ENCODE measurements at regions not wholly inside any gene's neighbourhood (a gene's known extent, or its start where the extent isn't known, plus 50 kb on each side); places are given as distances from the start of the nearest gene placed in this dataset.

DNA sequence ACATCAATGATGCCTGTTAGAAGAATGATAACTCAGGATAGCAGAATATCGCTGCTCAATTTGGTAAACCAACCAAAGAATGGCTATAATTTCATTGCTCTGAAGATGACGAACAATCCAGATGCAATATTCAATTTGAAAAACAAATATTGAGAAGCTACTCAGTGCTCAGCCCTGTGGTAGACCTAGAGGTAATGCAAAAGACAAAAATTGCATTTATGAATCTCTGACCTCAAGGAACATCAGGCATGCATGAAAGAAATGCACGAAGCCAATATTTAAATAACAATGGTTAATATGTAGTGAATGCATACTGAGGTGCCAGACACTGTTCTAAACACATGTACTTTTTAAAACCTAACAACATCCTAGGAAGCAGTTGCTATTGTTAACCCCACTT lies 298.6 kb upstream of the TMTC1 start:
- ATAC-seq (ENCODE audit: low read depth in 2 of 2), result no peak
- Mint-ChIP-seq H3K4me1 (no peaks in the 10 kb centered on the region), H3K27ac (no peak overlapping the region)

DNA sequence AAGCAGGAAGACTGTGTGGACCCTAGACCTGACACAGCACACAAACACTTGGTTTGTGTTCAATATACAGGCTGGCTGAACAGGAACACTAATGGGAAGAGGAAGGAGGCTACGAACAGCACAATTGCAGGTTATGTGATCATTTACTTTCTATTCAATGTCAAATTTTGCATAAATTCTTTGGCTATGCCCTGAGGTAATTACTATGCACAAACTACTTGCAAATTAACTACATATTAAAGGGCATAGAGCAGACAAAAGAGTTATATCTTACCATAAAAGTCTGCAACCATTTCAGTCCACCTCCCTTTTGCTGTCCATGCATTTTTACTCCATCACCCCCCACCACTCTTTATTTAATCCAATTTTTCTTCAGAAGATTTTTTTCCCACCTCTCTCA lies 291.2 kb upstream of the TMTC1 start:
- H3K27me3 Mint-ChIP-seq, result no peaks in the 10 kb centered on the region

More for the DNA sequence above, 298.6 kb upstream of the TMTC1 start:
- H3K4me3 Mint-ChIP-seq, result no peak overlapping the region
- no peaks in the 10 kb centered on the region for H3K27me3 Mint-ChIP-seq
- peaks cover 0 to 12% (median under 1%) of the 10 kb centered on the region in 7 donors for H3K9me3 Mint-ChIP-seq
- no peaks in the 10 kb centered on the region for H3K36me3 Mint-ChIP-seq
- no peak for DNase-seq

DNA sequence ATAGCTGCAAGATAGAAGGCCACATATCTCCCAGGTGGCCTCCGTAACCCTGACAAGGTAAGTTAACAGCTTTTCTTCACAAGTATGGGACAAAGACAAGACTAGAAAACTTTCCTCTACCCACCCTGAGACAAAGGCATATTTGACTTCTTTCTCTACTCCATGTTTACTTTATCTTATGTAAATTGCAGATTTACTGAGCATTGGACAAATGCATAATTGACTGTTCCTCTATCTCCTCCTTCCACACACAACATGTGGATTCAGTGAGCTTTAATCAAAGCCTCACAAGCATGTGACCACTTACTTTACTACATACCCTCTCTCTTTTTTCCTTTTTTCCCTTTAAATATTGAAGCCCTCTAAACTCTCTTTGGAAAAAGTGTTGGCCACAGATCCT lies 289.1 kb upstream of the TMTC1 start:
- H3K27ac Mint-ChIP-seq, result no peak overlapping the region
- no peak overlapping the region for H3K4me3 Mint-ChIP-seq
- H3K27me3 Mint-ChIP-seq, result no peaks in the 10 kb centered on the region
- H3K4me1 Mint-ChIP-seq, result no peaks in the 10 kb centered on the region
- H3K36me3 Mint-ChIP-seq, result no peaks in the 10 kb centered on the region
- DNase-seq, result no peak
- H3K9me3 Mint-ChIP-seq, result peaks cover 0 to 15% (median 3%) of the 10 kb centered on the region in 7 donors
- ATAC-seq (ENCODE audit: low read depth in 2 of 2), result no peak

More for the DNA sequence above, 291.2 kb upstream of the TMTC1 start:
- no peak overlapping the region for H3K27ac Mint-ChIP-seq
- H3K36me3 Mint-ChIP-seq, result no peaks in the 10 kb centered on the region
- H3K4me3 Mint-ChIP-seq, result no peak overlapping the region
- no peak for ATAC-seq (ENCODE audit: low read depth in 2 of 2)
- no peak for DNase-seq
- no peaks in the 10 kb centered on the region for H3K4me1 Mint-ChIP-seq
- H3K9me3 Mint-ChIP-seq, result peaks cover 0 to 8% (median 2%) of the 10 kb centered on the region in 7 donors

DNA sequence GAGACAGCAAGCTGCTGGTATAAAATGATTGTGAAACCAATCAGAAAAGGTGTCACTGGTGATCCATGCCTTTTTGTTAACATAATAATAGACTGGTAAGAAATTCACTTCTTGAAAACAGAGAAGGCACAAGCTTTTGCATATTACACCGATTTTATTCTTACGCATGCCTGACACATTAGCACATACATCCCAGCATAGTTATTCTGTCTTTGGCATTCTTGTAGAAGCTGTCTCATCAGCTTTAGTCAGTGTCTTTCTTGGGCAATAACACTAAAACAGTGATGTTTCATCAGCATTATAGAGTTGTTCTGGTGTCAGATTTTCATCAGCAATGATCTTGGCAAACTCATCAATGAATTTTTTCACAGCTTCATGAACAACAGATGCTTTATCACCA lies 283.4 kb upstream of the TMTC1 start:
- H3K4me1 Mint-ChIP-seq, result no peaks in the 10 kb centered on the region
- no peaks in the 10 kb centered on the region for H3K27me3 Mint-ChIP-seq
- no peak overlapping the region for H3K27ac Mint-ChIP-seq
- peaks cover 0 to 19% (median 4%) of the 10 kb centered on the region in 7 donors for H3K9me3 Mint-ChIP-seq
- ATAC-seq (ENCODE audit: low read depth in 2 of 2), result no peak
- no peak overlapping the region for H3K4me3 Mint-ChIP-seq
- no peak for DNase-seq
- H3K36me3 Mint-ChIP-seq, result no peaks in the 10 kb centered on the region

DNA sequence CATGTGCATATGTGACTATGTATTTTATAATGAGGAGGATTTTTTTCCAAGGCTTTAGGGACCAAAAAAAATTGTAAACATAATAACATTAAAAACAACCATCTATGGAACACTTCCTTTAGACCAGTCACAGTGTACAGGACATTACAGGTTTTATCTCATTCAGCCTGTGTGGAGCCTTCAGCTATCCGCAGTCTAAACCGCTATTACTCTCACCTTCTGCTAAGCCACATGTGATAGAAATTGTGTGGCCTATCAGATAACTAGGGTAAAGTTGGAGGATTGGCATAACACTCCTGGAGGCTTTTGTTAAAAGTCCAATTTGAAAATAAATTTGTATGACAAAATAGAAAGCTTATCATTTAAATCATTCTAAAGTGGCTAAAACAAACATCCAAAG lies 281.2 kb upstream of the TMTC1 start:
- ATAC-seq (ENCODE audit: low read depth in 2 of 2), result no peak
- Mint-ChIP-seq H3K27ac (no peak overlapping the region), H3K27me3 (no peaks in the 10 kb centered on the region)

DNA sequence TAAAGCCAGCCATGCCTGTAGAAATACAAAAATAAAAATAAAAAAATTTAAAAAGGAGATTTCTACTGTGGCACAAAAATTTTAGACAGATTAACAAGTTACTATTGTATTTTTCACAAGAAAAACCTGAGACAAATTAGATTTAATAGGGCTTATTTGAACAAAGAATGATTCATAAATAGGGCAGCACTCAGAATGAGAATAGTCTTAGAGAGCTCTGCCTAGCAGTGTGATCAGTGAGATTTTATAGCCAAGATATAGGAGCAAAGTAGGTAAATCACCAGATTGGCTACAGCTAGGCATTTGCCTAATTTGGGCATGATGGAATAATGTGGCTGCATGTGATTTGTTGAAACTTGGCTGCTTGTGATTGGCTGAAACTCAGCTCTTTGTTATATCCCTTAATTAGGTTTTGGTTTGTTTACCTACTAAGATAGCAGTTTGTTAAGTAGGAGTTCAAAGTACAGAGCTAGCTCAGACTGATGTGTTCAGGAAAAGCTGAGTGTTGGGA lies 279.7 kb upstream of the TMTC1 start:
- H3K27ac Mint-ChIP-seq, result no peak overlapping the region
- DNase-seq, result no peak
- H3K4me3 Mint-ChIP-seq, result no peak overlapping the region
- H3K9me3 Mint-ChIP-seq, result peaks cover 0 to 12% (median 4%) of the 10 kb centered on the region in 7 donors
- no peak for ATAC-seq (ENCODE audit: low read depth in 2 of 2)
- H3K27me3 Mint-ChIP-seq, result no peaks in the 10 kb centered on the region
- no peaks in the 10 kb centered on the region for H3K4me1 Mint-ChIP-seq
- H3K36me3 Mint-ChIP-seq, result no peaks in the 10 kb centered on the region

More for the DNA sequence above, 281.2 kb upstream of the TMTC1 start:
- Mint-ChIP-seq H3K4me3 (no peak overlapping the region), H3K36me3 (no peaks in the 10 kb centered on the region), H3K4me1 (no peaks in the 10 kb centered on the region), H3K9me3 (peaks cover 0 to 19% (median 4%) of the 10 kb centered on the region in 7 donors)
- DNase-seq, result no peak

DNA sequence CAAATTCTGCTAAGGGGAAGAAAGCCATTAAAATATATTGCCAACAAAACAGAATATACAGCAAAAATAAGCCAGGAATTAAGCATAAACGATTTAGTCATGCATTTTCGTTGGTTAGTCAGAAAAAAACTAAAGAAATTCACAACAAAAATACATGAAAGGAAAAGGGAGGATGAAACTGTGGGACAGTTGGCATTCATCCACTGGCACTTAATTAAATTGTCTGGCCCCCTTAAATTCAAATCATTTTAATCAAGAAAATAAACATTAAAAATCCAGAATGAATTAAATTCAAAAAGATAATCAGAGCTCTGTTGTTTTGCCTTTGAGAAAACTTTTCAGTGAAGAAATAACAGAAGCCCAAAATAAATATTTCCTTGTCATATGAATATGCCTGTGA lies 264.6 kb upstream of the TMTC1 start:
- H3K27me3 Mint-ChIP-seq, result no peaks in the 10 kb centered on the region
- no peak for ATAC-seq (ENCODE audit: low read depth in 2 of 2)
- peaks cover 0 to 9% (median 6%) of the 10 kb centered on the region in 7 donors for H3K9me3 Mint-ChIP-seq
- H3K4me3 Mint-ChIP-seq, result no peak overlapping the region
- no peaks in the 10 kb centered on the region for H3K36me3 Mint-ChIP-seq
- no peak overlapping the region for H3K27ac Mint-ChIP-seq
- DNase-seq, result no peak
- no peaks in the 10 kb centered on the region for H3K4me1 Mint-ChIP-seq

DNA sequence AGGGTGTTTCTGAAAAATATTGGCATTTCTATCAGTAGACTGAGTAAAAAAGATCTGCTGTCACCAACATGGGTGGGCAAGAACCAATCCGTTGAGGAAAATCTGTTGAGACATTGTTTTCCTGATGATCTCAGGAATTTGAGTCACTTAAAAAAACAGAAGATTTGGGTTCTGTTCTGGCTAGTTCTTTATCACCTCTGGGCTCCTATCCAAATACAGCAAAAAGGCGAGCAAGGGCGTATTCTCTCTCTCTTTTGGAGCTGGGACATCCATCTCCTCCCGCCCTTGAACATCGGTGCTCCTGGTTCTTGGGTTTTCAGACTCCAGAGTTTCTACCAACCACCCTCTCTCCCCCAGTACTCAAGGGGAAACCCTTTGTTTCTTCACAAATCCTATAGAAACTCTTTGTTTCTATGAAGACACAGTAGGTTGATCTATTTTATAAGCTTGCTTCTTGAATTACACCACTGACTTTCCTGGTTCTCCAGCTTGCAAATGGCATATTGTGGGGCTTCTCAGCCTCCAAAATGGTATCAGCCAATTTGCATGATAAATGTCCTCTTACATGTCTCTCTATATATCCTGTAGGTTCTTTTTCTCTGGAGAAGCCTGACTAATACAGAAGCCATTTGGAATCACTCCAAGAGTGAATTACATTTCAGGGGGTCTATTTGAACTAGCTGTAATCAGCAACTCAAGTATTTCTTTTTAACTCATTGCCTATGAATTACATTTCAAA lies 263.9 kb upstream of the TMTC1 start:
- no peak for DNase-seq
- ATAC-seq (ENCODE audit: low read depth in 2 of 2), result no peak
- no peak overlapping the region for H3K27ac Mint-ChIP-seq
- H3K27me3 Mint-ChIP-seq, result no peaks in the 10 kb centered on the region
- no peak overlapping the region for H3K4me3 Mint-ChIP-seq
- no peaks in the 10 kb centered on the region for H3K4me1 Mint-ChIP-seq
- peaks cover 0 to 9% (median 6%) of the 10 kb centered on the region in 7 donors for H3K9me3 Mint-ChIP-seq
- H3K36me3 Mint-ChIP-seq, result no peaks in the 10 kb centered on the region

DNA sequence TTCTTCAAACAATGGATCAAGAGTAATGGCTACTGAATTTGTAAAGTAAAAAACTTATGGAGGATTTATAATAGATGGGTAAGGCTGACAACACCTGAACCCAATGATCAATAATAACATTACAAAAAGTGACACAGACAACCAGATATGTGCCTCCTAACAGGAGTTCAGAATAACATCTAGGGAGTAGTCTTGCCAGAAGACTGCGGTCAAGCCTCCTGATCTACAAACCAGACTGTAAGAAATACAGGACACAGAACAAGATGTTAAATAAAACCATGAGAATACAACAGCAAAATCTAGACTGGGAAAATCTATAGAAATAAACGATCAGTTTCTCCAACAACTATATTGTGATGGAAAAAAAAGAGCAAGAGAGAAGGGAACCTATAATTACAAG lies 262.6 kb upstream of the TMTC1 start:
- Mint-ChIP-seq H3K9me3 (peaks cover 0 to 7% (median 4%) of the 10 kb centered on the region in 7 donors), H3K4me1 (no peaks in the 10 kb centered on the region), H3K36me3 (no peaks in the 10 kb centered on the region), H3K27ac (no peak overlapping the region), H3K4me3 (no peak overlapping the region), H3K27me3 (no peaks in the 10 kb centered on the region)
- ATAC-seq (ENCODE audit: low read depth in 2 of 2), result no peak
- DNase-seq, result no peak

DNA sequence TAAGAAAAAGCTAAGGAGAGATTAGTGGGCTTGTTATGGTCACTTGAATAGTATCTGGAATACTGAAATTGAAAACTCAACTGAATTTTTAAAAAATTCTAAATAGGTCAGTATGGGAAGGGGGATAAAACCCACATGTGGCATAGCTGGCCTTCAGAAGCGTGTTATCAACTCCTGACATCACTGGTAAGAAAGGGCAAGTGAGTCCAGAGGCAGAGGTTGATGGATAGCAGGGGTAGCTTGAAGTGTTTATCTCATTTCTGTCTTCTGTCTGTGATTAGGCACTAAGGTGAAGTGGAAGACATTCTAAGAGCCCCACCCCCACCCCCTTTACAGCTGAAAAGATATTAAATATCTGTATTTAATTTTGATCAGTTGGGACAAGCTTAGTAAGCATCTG lies 261.4 kb upstream of the TMTC1 start:
- DNase-seq, result no peak
- H3K27me3 Mint-ChIP-seq, result no peaks in the 10 kb centered on the region
- H3K4me3 Mint-ChIP-seq, result no peak overlapping the region
- no peak for ATAC-seq (ENCODE audit: low read depth in 2 of 2)
- no peak overlapping the region for H3K27ac Mint-ChIP-seq
- peaks cover 2 to 10% (median 7%) of the 10 kb centered on the region in 7 donors for H3K9me3 Mint-ChIP-seq
- no peaks in the 10 kb centered on the region for H3K36me3 Mint-ChIP-seq
- H3K4me1 Mint-ChIP-seq, result no peaks in the 10 kb centered on the region

DNA sequence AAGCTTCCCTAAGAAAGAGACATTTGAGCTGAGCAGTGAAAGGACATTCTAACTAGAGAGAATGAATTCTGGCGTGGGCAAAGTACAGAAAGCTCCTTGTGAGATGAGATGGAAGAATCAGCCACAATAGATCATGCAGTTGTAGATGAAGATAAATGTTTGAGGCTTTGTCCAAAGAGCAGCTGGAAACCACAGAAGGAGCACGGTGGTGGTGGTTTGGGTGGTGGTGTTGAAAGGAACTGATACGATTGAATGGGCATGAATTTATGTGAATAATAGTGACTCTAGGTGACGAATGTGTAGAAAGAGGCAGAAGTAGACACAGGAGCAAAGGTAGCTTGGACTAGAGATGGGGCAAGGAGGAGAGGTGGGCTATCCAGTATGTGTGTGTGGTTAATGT lies 260.5 kb upstream of the TMTC1 start:
- no peak overlapping the region for H3K27ac Mint-ChIP-seq
- H3K9me3 Mint-ChIP-seq, result peaks cover 2 to 12% (median 9%) of the 10 kb centered on the region in 7 donors

DNA sequence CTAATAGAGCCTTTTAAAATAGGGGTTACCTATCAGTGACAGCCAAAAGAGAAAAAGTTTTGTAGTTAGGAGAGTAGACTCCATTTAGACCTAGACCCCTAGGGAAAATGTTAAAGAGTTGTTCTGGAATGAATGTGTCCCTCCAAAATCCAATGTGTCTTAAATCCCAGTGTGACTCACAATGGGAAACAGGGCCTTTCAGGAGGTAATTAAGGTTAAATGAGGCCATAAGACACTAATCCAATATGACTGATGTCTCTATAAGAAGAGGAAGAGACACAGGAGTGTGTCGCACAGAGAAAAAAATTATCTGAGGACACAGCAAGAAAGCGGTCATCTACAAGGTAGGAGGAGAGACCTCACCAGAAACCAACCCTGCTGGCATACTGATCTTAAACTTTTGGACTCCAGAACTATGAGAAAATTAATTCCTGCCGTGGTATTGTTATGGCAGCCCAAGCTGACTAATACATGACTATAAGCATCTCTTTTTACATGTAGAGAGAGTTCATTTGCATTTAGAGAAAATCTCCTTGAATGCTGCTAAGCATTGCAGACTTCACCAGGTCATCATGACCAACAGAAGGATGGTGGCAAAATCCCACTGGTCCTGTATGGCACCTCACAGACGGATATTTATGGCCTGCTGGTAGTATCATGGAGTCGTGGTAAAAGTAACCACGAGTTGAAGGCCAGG lies 259.6 kb upstream of the TMTC1 start:
- H3K36me3 Mint-ChIP-seq, result no peaks in the 10 kb centered on the region
- peaks cover 2 to 12% (median 9%) of the 10 kb centered on the region in 7 donors for H3K9me3 Mint-ChIP-seq
- H3K27ac Mint-ChIP-seq, result no peak overlapping the region
- no peak overlapping the region for H3K4me3 Mint-ChIP-seq
- no peaks in the 10 kb centered on the region for H3K27me3 Mint-ChIP-seq
- no peaks in the 10 kb centered on the region for H3K4me1 Mint-ChIP-seq
- DNase-seq (no peak), ATAC-seq (ENCODE audit: low read depth in 2 of 2) (no peak)

More for the DNA sequence above, 260.5 kb upstream of the TMTC1 start:
- no peak for ATAC-seq (ENCODE audit: low read depth in 2 of 2)
- no peaks in the 10 kb centered on the region for H3K4me1 Mint-ChIP-seq
- no peaks in the 10 kb centered on the region for H3K27me3 Mint-ChIP-seq
- H3K36me3 Mint-ChIP-seq, result no peaks in the 10 kb centered on the region
- no peak for DNase-seq
- no peak overlapping the region for H3K4me3 Mint-ChIP-seq

DNA sequence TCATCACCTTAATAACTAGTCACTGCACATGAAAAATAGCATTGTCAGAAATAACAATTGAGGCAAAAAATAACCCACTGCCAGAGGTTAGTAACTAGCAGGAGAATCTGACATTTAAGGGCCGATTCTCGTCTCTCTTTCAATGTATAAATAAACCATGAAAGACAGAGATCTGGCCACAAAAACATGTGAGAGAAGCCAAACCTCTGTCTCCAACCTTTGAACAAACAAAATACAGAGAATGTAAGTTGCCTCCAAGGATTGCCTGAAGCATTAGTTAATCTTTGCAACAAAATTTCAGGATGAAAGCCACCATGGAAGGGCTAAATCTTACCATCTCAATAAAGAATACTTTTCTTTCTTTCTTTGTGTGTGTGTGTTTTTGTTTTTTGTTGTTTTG lies 257.4 kb upstream of the TMTC1 start:
- ATAC-seq (ENCODE audit: low read depth in 2 of 2), result no peak

More for the DNA sequence above, 257.4 kb upstream of the TMTC1 start:
- Mint-ChIP-seq H3K4me3 (no peak overlapping the region), H3K27ac (peak overlapping the region in 1 of 6 donors; percentile 18), H3K36me3 (no peaks in the 10 kb centered on the region), H3K9me3 (peaks cover 2 to 12% (median 9%) of the 10 kb centered on the region in 7 donors), H3K27me3 (no peaks in the 10 kb centered on the region), H3K4me1 (no peaks in the 10 kb centered on the region)
- DNase-seq, result no peak

Measured in naive B cell (primary cell).